Lower lobe of right lung (tissue), 2 donors: ENCODE measurements at regions not wholly inside any gene's neighbourhood (a gene's known extent, or its start where the extent isn't known, plus 50 kb on each side); places are given as distances from the start of the nearest gene placed in this dataset.
A peak's percentile ranks its signal among the peaks of the same experiment; 100 is the strongest.

Source experiments
- ATAC-seq, 2 donors: fragments of 200-7000 bp; cut with Tn5 transposase; one replicate each; pipeline ENCODE4 v1.9.1; 2020 to 2022; ENCODE audit warnings: mild to moderate bottlenecking in 2 of 2, moderate library complexity in 2 of 2
- DNase-seq: peaks from one replicate; pipeline ENCODE4 v3.0.0-alpha.2; 2020
- H3K27ac ChIP-seq: fragments of 200-600 bp; one replicate; pipeline ENCODE4 v1.8.0; 2022
- H3K27me3 ChIP-seq: fragments of 200-600 bp; one replicate; pipeline ENCODE4 v1.8.0; 2022; ENCODE audit warnings: low read depth
- H3K36me3 ChIP-seq: fragments of 200-600 bp; one replicate; pipeline ENCODE4 v1.8.0; 2022; ENCODE audit warnings: mild to moderate bottlenecking
- H3K4me1 ChIP-seq: fragments of 200-600 bp; one replicate; pipeline ENCODE4 v1.8.0; 2022
- H3K4me3 ChIP-seq: fragments of 200-600 bp; one replicate; pipeline ENCODE4 v1.8.0; 2022; ENCODE audit warnings: mild to moderate bottlenecking
- H3K9me3 ChIP-seq: fragments of 200-600 bp; one replicate; pipeline ENCODE4 v1.8.0; 2022
- CTCF ChIP-seq: fragments of 200-600 bp; IDR thresholded peaks from one replicate; pipeline ENCODE4 v1.8.0; 2022; ENCODE audit warnings: antibody characterized with exemption, mild to moderate bottlenecking
- intact Hi-C: fragments of 100-400 bp; cut with DNase I; formaldehyde crosslinking; loops from one replicate; pipeline ENCODE4 v1.11.0; 2022
- donor health status: DM: no; HTN: yes; CAD: no; lungs with severe emphysema.

- ATAC-seq (no peak), DNase-seq (no peak)
- Histone ChIP-seq H3K27me3 (no peaks in the 10 kb centered on the region), H3K9me3 (no peaks in the 10 kb centered on the region), H3K4me1 (peaks cover 26% of the 10 kb centered on the region), H3K27ac (no peak overlapping the region), H3K36me3 (no peaks in the 10 kb centered on the region), H3K4me3 (no peak overlapping the region)
- intact Hi-C loops: no loop called here
- TF ChIP-seq CTCF: no peak
Measured at GRCh38 chr5:39486790-39487189, 62.0 kb upstream of the DAB2 start.

- Histone ChIP-seq H3K36me3 (no peaks in the 10 kb centered on the region), H3K4me1 (peaks cover 26% of the 10 kb centered on the region), H3K4me3 (no peak overlapping the region), H3K27me3 (no peaks in the 10 kb centered on the region), H3K9me3 (no peaks in the 10 kb centered on the region), H3K27ac (no peak overlapping the region)
- no peak for TF ChIP-seq CTCF
- intact Hi-C loops: no loop called here
- ATAC-seq: peak; percentile 49 to 56
- DNase-seq: peak; percentile 59
Measured at GRCh38 chr5:39486361-39486760, 61.6 kb upstream of the DAB2 start.

- no peaks in the 10 kb centered on the region for H3K36me3 ChIP-seq
- H3K4me3 ChIP-seq: no peak overlapping the region
- no peak for ATAC-seq
- peaks cover 26% of the 10 kb centered on the region for H3K4me1 ChIP-seq
- H3K9me3 ChIP-seq: no peaks in the 10 kb centered on the region
- DNase-seq: no peak
- H3K27me3 ChIP-seq: no peaks in the 10 kb centered on the region
- no peak overlapping the region for H3K27ac ChIP-seq
- intact Hi-C loops: no loop called here
- no peak for TF ChIP-seq CTCF
Measured at GRCh38 chr5:39485079-39485478, 60.3 kb upstream of the DAB2 start.

GRCh38 chr5:39484673-39485072 is 59.9 kb upstream of the DAB2 start:
- Histone ChIP-seq H3K4me3 (no peak overlapping the region), H3K27ac (no peak overlapping the region), H3K4me1 (peaks cover 26% of the 10 kb centered on the region), H3K36me3 (no peaks in the 10 kb centered on the region), H3K27me3 (no peaks in the 10 kb centered on the region), H3K9me3 (no peaks in the 10 kb centered on the region)
- TF ChIP-seq CTCF: no peak
- ATAC-seq: no peak
- DNase-seq: no peak
- intact Hi-C loops: no loop called here

GRCh38 chr5:39482098-39482497 is 57.3 kb upstream of the DAB2 start:
- no peaks in the 10 kb centered on the region for H3K27me3 ChIP-seq
- no peak overlapping the region for H3K4me3 ChIP-seq
- DNase-seq: no peak
- TF ChIP-seq CTCF: no peak
- H3K9me3 ChIP-seq: no peaks in the 10 kb centered on the region
- intact Hi-C loops: no loop called here
- no peak overlapping the region for H3K27ac ChIP-seq
- no peaks in the 10 kb centered on the region for H3K36me3 ChIP-seq
- ATAC-seq: no peak
- H3K4me1 ChIP-seq: peaks cover 26% of the 10 kb centered on the region

GRCh38 chr5:39479537-39479936 is 54.8 kb upstream of the DAB2 start:
- intact Hi-C loops: no loop called here
- Histone ChIP-seq H3K27ac (no peak overlapping the region), H3K27me3 (no peaks in the 10 kb centered on the region), H3K4me1 (peaks cover 7% of the 10 kb centered on the region), H3K4me3 (no peak overlapping the region), H3K36me3 (no peaks in the 10 kb centered on the region), H3K9me3 (no peaks in the 10 kb centered on the region)
- no peak for ATAC-seq
- DNase-seq: no peak
- no peak for TF ChIP-seq CTCF
